ENCODE measurements at regions not wholly inside any gene's neighbourhood (a gene's known extent, or its start where the extent isn't known, plus 50 kb on each side); places are given as distances from the start of the nearest gene placed in this dataset.
A peak's percentile ranks its signal among the peaks of the same experiment; 100 is the strongest.

DNA sequence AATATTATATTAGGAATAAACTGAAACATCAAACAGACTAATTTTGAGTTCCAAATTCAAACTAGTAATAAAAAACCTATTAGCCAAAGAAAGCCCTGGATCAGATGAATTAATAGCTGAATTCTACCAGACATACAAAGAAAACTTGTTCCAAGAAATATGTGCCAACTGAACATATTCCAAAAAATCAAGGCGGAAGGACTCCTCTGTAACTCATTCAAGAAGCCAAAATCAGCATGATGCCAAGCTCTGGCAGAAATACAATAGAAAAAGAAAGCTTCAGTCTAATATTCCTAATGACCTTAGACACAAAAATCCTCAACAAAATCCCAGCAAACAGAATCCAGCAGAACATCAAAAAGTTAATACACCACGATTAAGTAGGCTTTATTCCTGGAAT, 619.1 kb upstream of the COX7C start:
- no peak for DNase-seq

DNA sequence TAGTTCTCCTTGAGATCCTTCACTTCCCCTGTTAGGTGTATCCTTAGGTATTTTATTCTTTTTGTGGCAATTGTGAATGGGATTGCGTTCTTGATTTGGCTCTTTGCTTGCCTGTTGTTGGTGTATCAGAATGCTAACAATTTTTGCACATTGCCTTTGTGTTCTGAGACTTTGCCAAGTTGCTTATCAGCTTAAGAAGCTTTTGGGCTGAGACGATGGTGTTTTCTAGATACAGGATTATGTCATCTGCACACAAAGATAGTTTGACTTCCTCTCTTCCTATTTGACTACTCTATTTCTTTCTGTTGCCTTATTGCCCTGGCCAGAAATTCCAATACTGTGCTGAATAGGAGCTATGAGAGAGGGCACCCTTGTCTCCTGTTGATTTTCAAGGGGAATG, 609.4 kb upstream of the COX7C start:
- DNase-seq: no peak

DNA sequence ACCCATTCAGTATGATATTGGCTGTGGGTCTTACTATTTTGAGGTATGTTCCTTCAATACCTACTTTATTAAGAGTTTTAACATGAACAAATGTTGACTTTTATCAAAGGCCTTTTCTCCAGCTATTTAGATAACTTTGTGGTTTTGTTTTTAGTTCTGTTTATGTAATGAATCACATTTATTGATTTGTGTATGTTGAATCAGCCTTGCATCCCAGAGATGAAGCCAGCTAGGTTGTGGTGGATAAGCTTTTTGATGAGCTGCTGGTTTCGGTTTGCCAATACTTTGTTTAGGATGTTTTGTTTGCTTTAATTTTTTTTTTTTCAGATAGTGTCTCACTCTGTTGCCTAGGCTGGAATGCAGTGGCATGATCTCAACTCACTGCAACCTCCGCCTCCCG, 609.0 kb upstream of the COX7C start:
- no peak for DNase-seq

- DNase-seq: no peak
Observed at GRCh38 chr5:86011937-86012336, 605.8 kb upstream of the COX7C start.

- no peak for DNase-seq
Observed at GRCh38 chr5:86029308-86029707, 588.4 kb upstream of the COX7C start.

- DNase-seq: no peak
Observed at GRCh38 chr5:86030753-86031152, 587.0 kb upstream of the COX7C start.

DNA sequence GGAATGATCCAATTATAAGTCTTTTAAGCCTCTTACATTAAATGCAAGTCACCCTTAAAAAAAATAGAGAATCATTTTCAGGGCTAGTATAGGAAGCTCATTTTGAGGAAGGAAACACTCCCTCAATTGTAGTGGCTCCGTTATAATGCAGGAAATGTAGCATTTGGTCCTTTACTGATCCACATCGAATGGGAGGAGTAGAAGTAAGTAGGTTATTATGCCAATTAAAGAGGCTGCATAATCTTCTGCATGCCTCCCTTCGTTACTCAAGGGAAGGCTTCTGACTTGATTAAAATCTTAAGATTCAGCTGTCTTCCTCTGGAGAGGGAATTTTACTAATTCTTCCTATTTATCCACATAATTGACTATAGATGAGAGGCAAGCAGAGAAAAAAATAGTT, 579.2 kb upstream of the COX7C start:
- DNase-seq: no peak

- no peak for DNase-seq
Observed at GRCh38 chr5:86039351-86039750, 578.4 kb upstream of the COX7C start.

GRCh38 chr5:86070719-86071118, 547.0 kb upstream of the COX7C start:
- no peak for DNase-seq

DNA sequence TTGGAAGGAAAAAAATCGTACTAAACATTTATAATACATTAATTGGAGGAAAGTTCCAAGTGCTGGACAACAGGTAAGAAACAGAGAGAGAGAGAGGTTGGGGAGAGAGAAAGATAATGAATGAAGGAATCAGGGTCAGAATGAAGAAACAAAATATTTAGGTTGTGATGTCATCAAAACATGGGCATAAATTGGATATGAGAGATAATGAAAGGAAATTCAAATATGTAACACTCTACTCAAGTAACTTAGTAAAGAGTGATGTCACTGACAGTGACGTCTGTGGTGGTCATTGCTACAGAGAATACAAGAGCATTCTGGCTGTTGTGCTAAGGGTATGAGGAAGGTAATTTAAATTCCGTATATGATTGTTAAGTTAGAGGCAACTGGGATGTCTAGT, 543.4 kb upstream of the COX7C start:
- DNase-seq: no peak

DNA sequence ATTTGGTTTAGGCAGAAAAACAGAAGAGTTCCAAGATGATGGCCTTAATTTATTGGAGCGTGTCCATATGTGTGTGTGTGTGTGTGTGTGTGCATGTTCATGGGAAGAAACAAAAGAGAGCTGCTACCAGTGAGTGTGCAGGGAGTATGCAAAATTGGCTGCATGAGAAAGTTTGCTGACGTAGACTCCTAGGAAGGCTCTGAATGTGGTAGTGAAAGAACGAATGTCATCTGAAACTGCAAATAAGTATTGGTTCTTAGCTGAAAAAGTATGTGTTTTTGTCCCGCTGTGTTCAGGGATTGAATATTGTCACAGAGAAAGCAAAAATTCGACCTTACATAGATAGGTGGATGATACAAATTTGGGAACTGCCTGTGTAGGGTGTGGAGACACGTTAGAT, 542.6 kb upstream of the COX7C start:
- DNase-seq: no peak

DNA sequence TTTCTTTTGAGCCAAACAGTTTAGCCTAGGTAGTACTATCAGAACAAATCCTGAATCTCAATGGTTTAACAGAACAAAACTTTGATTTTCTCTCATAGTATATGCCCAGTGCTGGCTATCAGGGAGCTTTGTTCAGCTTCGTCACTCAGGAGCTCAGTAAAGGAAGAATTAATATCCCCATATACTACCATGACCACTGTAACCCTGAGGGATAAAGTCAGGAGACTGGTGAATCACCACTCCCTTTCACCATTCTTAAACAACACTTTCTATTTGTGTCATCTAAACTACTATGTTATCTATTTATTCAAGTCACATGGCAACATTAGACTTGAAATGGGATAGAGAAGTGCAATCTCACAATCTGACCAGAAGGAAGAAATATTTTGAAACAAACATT, 522.6 kb upstream of the COX7C start:
- DNase-seq: no peak

- DNase-seq: no peak
Observed at GRCh38 chr5:86101966-86102365, 515.8 kb upstream of the COX7C start.

DNA sequence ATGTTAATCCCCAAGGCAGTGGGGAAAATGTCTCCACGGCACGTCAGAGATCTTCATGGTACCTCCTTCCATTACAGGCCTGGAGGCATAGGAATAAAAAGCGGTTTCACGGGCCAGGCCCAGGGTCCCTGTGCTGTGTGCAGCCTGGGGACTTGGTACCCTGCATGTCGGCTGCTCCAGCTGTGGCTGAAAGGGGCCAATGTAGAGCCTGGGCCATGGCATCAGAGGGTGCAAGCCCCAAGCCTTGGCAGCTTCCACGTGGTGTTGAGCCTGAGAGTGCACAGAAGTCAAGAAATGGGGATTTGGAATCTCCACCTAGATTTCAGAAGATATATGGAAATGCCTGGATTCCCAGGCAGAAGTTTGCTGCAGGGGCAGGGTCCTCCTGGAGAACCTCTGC, 508.9 kb upstream of the COX7C start:
- no peak for DNase-seq

DNA sequence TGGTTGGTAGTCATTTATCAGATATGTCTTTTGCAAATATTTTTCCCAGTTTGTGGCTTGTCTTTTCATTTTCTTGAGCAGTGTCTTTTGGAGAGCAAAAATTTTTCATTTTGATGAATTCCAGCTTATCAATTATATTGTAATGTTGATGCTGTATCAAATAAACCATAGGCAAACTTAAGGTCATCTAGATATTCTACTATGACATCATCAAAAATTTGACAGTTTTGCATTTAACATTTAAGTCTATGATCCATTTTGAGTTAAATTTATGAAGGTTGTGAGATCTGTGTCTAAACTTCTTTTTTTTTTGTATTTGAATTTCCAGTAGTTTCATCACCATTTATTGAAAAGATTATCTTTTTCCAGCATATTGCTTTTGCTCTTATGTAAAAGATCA, 505.5 kb upstream of the COX7C start:
- no peak for DNase-seq

- no peak for DNase-seq
Observed at GRCh38 chr5:86115164-86115563, 502.6 kb upstream of the COX7C start.

GRCh38 chr5:86118542-86118941, 499.2 kb upstream of the COX7C start:
- DNase-seq: no peak

DNA sequence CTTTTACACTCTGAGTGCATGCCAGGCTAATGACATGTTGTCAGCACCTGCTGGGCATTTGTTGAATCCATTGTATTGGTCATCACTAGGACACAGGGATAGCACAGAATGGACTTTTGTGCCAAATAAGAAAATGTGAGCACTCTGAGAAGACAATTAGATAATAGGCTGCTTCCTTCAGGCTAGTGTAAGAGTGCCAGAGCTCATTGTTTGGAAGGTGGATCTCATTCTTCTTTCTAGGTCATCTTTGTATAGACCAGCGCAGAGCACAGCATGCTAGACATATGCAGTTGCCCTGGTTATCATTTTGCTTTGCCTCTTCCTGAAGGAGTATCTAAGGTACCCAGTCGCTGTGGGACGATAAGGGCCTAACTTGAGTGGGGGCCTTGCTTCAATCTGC, 493.4 kb upstream of the COX7C start:
- no peak for DNase-seq

GRCh38 chr5:86125731-86126601, 491.8 kb upstream of the COX7C start:
- DNase-seq: peak in 3 of 58 donors; percentile 0 to 34 (median 7)

DNA sequence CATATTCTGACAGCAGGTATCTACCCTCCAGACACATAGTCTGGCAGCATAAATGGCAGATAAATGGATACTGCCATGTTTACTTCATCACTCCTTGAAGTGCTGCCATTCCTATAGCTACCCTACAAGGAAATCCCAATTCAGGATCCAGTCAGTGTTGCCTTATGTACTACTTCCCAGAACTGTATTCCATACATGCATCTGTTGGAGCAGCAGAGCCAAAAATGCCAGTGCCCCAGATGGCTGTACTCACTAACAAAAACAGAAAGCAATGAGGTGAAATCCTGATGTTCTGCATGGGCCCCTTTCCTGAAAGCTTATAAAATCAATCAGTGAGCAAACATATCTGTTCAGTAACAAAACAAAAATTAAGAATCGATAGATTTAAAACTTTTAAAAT, 490.0 kb upstream of the COX7C start:
- no peak for DNase-seq

DNA sequence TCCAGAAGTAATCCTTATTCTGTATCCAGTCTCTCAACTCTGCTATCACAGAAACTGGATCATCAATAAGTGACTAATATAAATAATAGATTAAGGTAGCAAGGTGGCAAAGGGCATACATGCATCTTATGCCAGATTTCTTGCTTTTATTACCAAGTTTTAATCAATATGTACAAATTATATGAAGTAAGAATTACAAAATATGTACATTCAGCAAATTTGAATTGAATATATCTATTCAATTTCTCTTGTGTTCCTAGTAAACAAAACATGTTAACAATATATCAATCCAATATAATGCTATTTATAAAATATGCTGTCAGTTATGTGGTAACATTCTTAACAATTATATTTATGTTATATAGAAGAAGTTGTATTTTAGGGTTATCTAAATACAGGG, 488.7 kb upstream of the COX7C start:
- DNase-seq: no peak

DNA sequence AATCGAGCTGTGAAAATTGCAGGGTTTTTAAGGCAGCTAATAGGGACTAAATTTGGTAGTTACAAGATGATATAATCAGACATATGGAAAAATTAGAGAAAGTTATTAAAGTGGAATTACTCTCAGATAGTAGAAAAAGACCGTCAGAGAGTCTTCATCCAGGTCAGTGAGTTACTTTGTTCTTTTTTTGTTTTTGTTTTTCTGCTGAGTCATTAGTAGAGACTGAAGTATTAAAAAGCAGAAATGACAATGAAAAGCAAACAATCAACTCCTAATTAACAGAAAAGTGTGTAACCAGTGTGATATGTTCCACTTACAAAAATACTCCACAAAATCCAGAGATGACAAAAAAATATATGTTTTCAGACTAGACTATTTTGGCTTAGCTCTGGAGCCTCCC, 480.4 kb upstream of the COX7C start:
- DNase-seq: no peak

DNA sequence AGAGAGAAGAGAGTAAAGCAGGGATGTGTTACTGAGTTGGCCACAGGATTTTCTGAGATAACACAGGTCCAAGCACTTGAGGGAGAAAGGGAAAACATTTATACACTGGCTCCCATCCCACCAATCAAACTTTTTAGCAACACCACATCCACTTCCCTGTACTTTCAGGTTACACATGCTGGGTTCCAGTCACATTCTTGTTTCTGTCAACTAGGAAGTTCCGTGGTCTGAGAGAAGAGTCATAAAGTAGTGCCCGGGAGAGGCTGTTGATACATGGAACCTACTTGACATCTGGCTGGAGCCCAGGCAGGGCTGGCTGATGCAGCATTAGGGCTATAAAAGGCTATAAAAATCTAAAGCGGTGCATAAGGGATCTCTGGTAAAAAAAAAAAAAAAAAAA, 473.9 kb upstream of the COX7C start:
- DNase-seq: no peak
